Gastroesophageal sphincter (tissue), 3 donors: ENCODE measurements at regions not wholly inside any gene's neighbourhood (a gene's known extent, or its start where the extent isn't known, plus 50 kb on each side); places are given as distances from the start of the nearest gene placed in this dataset.

ENCODE experiments used
- CTCF ChIP-seq, 4 experiments: fragments of 200-600 bp in 2 of 4; fragments of 450-650 bp in 2 of 4; sonication (generic) in 1 of 4; IDR thresholded peaks; one replicate each; pipeline ENCODE4 v1.5.1; 2017 to 2019; ENCODE audit warnings: antibody characterized with exemption in 4 of 4, mild to moderate bottlenecking in 2 of 4, moderate library complexity in 2 of 4
- POLR2A ChIP-seq, 2 donors: fragments of 450-650 bp; IDR thresholded peaks; one replicate each; pipeline ENCODE4 v1.6.1; 2017; ENCODE audit warnings: antibody characterized with exemption in 2 of 2, mild to moderate bottlenecking in 2 of 2, moderate library complexity in 1 of 2

DNA sequence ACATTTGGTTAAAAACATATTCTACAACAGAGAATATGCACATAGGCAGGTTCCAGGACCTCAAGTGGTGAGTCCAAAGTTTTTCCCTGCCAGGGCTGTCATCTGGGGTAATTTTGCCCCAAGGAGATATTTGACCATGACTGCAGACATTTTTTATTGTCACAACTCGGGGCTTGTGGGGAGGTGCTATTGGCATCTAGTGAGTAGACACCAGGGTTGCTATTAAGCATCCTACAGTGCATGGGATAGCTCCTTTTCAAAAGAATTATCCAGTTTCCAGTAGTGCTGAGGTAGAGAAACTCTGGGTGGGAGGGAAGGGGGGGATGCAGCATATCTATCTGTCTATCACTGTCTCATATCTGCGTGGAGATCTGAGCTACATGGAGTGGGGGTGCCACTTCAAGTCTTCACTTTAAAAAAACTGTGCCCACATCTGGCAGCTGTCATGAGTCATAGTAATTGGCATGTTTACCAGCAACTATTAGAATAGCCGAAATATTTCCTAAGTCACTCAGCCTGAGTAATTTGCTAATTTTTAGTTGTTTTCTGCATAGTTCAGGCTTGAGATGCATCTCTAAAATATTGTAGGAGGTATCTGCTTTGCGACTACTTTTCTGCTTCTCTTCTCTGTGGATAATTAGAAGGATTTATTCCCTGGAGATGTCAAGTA is 254.0 kb upstream of the RBMS1 start:
- TF ChIP-seq CTCF (IDR thresholded peaks at IDR 0.05) (no peak), POLR2A (IDR thresholded peaks at IDR 0.05) (no peak)
